ENCODE measurements at regions not wholly inside any gene's neighbourhood (a gene's known extent, or its start where the extent isn't known, plus 50 kb on each side); places are given as distances from the start of the nearest gene placed in this dataset.

DNA sequence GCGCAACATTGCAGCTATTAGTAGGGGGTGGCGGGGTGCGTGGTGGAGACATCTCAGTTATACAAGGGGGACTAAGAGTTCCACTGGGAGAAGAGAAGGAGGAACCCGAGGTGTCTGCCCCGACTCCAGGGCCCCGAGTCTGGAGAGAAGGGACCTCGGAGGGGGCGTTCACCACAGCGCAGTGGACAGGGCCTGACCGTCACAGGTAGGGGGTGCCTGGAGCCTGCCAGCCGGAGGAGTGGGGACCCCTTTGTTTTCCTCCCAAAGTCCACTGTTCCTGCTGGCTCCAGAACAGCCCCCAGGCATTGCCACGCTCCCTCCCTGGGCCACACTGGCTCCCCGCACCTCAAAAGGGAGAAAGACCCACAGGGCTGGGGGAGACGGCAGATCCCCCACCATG lies 175.9 kb upstream of the TNRC6C start (continued):
- TF ChIP-seq ZBTB17 (CRISPR knock-in tag; IDR thresholded peaks at IDR 0.05) (no peak), STAT5B (CRISPR knock-in tag; IDR thresholded peaks at IDR 0.05) (no peak), TGIF2 (CRISPR knock-in tag; IDR thresholded peaks at IDR 0.05) (no peak)
- TF ChIP-seq, protein P1, sequence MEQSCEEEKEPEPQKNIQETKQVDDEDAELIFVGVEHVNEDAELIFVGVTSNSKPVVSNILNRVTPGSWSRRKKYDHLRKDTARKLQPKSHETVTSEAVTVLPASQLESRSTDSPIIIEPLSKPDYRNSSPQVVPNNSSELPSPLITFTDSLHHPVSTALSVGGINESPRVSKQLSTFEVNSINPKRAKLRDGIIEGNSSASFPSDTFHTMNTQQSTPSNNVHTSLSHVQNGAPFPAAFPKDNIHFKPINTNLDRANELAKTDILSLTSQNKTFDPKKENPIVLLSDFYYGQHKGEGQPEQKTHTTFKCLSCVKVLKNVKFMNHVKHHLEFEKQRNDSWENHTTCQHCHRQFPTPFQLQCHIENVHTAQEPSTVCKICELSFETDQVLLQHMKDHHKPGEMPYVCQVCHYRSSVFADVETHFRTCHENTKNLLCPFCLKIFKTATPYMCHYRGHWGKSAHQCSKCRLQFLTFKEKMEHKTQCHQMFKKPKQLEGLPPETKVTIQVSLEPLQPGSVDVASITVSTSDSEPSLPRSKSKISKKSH (CRISPR knock-in tag; IDR thresholded peaks at IDR 0.05): no peak

DNA sequence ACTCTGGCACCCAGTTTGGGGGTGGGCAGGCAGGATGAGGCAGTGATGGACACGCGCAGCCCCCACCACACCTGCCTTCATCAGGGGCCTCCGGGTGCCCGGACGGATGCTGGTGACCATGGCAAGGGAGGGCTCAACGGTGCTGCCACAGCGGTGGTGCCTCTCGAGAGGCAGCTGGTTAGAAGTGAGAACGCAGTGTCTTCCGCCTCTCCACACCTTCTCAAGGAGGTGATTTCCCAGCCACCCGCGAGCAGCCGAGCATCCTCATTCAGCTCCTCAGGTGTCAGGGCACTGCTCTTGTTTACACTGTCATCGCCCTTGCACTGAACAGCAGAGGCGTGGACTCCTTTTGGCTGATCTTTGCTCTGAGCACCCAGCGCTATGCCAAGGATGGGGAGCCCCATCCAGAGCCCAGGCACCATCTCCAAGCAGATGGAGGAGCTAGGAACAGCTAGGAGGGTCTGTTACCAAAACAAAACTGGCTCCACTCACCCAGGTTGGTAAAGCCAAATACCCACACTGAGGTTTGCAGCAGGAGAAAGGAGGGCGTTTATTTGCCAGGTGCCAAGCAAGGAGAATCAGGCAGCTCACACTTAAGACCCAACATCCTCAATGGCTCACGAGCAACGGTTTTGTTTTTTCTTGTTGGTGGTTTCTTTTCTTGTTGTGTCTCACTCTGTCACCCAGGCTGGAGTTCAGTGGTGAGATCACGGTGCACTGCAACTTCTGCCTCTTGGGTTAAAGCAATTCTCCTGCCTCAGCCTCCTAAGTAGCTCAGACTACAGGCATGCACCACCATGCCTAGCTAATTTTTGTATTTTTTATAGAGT lies 174.3 kb upstream of the TNRC6C start:
- Histone ChIP-seq H3K36me3 (ENCODE audit: control insufficient read depth, insufficient read depth, low read length) (no peaks in the 10 kb centered on the region), H3K9ac (ENCODE audit: insufficient read depth in 1 of 2, low read depth in 2 of 2, low read length in 2 of 2) (peak overlapping the region in 1 of 2 experiments; percentile 58; a peak in 1 of 4 replicates), H4K20me1 (replicated peaks; ENCODE audit: control insufficient read depth, insufficient read depth, low read length) (peaks cover 18% of the 10 kb centered on the region; the same call in 1 of the 2 replicates), H3K4me1 (replicated peaks in 1 of 2; ENCODE audit: control insufficient read depth in 2 of 2, insufficient read depth in 2 of 2, low read length in 2 of 2) (peaks cover 0 to 7% of the 10 kb centered on the region in 2 experiments; a peak in 2 of 5 replicates), H3K9me1 (ENCODE audit: control insufficient read depth, insufficient read depth, low read length) (peaks cover 3% of the 10 kb centered on the region), H3K4me2 (ENCODE audit: insufficient read depth, low read length) (no peak overlapping the region), H3K27me3 (ENCODE audit: control insufficient read depth in 2 of 2, insufficient read depth in 2 of 2, low read length in 2 of 2) (peaks cover 33 to 90% of the 10 kb centered on the region in 2 experiments), H3K79me2 (ENCODE audit: control insufficient read depth, insufficient read depth, low read length) (no peaks in the 10 kb centered on the region), H3K4me3 (no peak overlapping the region), H2AFZ (ENCODE audit: low read depth, low read length) (no peak overlapping the region), H3K9me3 (replicated peaks; ENCODE audit: control insufficient read depth, insufficient read depth, low read depth, low read length) (no peaks in the 10 kb centered on the region), H3K27ac (ENCODE audit: extremely low read depth, low read depth, low read length) (no peak overlapping the region)
- in situ Hi-C loops (cut with MboI) (no loop called here), intact Hi-C loops (cut with micrococcal nuclease) (no loop called here)
- CTCF ChIA-PET (ENCODE audit: low intra/inter-chr PET ratio): no interaction called here
- POLR2A ChIA-PET: interaction anchor here (0.6 to 0.7 kb wide), 2 partner anchors 22 to 268 kb away, joined by 3 read pairs; no protein-coding TSS in a partner anchor
- under 1% methylated on average over 20 of the region's 20 CpGs for WGBS (ENCODE audit: insufficient coverage, low coverage, missing lambda C conversion rate)
- BruUV-seq (replicated peaks): no TSS peak
- TF ChIP-seq NCOA4 (IDR thresholded peaks at IDR 0.05; ENCODE audit: partially characterized antibody): no peak
- no peak for TF ChIP-seq ZNF79 (CRISPR knock-in tag; IDR thresholded peaks at IDR 0.05; ENCODE audit: low read depth)
- no peak for TF ChIP-seq NFIC (IDR thresholded peaks at IDR 0.05)
- no peak for TF ChIP-seq CC2D1A (IDR thresholded peaks at IDR 0.05)
- no peak for TF ChIP-seq ZNF77 (CRISPR knock-in tag; IDR thresholded peaks at IDR 0.05)
- DNase-seq (ENCODE audit: extremely low read depth in 1 of 4, low spot score in 3 of 4) (no peak), ATAC-seq (no peak), FAIRE-seq (no peak)
